ENCODE measurements at regions not wholly inside any gene's neighbourhood (a gene's known extent, or its start where the extent isn't known, plus 50 kb on each side); places are given as distances from the start of the nearest gene placed in this dataset.

DNA sequence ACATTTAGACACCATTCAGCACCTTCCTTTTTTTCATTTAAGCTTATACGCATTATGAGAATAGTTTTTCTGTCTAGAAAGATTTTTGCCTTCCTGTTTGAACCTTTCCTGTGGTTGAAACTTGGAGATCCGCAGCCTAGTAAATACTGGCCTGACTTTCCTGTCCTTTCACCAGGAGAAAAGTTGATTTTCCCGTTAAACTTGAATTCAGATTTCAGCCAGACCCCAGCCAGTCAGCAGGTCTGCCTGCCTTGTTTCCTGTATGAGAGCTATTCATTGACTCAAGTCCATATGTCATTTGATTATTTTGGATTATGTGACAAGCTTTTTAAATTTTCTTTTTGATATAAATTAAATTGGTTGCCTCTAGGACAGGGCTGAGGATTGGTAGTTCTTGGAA, 71.5 kb downstream of the EVX1 start:
- TF ChIP-seq, protein P1, sequence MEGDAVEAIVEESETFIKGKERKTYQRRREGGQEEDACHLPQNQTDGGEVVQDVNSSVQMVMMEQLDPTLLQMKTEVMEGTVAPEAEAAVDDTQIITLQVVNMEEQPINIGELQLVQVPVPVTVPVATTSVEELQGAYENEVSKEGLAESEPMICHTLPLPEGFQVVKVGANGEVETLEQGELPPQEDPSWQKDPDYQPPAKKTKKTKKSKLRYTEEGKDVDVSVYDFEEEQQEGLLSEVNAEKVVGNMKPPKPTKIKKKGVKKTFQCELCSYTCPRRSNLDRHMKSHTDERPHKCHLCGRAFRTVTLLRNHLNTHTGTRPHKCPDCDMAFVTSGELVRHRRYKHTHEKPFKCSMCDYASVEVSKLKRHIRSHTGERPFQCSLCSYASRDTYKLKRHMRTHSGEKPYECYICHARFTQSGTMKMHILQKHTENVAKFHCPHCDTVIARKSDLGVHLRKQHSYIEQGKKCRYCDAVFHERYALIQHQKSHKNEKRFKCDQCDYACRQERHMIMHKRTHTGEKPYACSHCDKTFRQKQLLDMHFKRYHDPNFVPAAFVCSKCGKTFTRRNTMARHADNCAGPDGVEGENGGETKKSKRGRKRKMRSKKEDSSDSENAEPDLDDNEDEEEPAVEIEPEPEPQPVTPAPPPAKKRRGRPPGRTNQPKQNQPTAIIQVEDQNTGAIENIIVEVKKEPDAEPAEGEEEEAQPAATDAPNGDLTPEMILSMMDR (IDR thresholded peaks at IDR 0.05), result no peak
- TF ChIP-seq SIN3A (IDR thresholded peaks at IDR 0.05; ENCODE audit: borderline replicate concordance, insufficient read depth, low read depth, low read length), result no peak
- TF ChIP-seq, protein P2, sequence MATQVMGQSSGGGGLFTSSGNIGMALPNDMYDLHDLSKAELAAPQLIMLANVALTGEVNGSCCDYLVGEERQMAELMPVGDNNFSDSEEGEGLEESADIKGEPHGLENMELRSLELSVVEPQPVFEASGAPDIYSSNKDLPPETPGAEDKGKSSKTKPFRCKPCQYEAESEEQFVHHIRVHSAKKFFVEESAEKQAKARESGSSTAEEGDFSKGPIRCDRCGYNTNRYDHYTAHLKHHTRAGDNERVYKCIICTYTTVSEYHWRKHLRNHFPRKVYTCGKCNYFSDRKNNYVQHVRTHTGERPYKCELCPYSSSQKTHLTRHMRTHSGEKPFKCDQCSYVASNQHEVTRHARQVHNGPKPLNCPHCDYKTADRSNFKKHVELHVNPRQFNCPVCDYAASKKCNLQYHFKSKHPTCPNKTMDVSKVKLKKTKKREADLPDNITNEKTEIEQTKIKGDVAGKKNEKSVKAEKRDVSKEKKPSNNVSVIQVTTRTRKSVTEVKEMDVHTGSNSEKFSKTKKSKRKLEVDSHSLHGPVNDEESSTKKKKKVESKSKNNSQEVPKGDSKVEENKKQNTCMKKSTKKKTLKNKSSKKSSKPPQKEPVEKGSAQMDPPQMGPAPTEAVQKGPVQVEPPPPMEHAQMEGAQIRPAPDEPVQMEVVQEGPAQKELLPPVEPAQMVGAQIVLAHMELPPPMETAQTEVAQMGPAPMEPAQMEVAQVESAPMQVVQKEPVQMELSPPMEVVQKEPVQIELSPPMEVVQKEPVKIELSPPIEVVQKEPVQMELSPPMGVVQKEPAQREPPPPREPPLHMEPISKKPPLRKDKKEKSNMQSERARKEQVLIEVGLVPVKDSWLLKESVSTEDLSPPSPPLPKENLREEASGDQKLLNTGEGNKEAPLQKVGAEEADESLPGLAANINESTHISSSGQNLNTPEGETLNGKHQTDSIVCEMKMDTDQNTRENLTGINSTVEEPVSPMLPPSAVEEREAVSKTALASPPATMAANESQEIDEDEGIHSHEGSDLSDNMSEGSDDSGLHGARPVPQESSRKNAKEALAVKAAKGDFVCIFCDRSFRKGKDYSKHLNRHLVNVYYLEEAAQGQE (IDR thresholded peaks at IDR 0.05; ENCODE audit: insufficient read depth in 1 of 2, low read depth in 2 of 2, low read length in 1 of 2), result no peak
